NCI-H345 treated with DMSO at 0.1 percent for 48 hours (cell line): ENCODE measurements at regions not wholly inside any gene's neighbourhood (a gene's known extent, or its start where the extent isn't known, plus 50 kb on each side); places are given as distances from the start of the nearest gene placed in this dataset.

ENCODE experiments used
- DNase-seq: peaks from one replicate; lab custom pipeline; 2025; ENCODE audit not compliant: unreplicated experiment; lab: John Stamatoyannopoulos, UW

GRCh38 chr13:43983373-43983772 is 103.7 kb downstream of the LACC1 start:
- DNase-seq = no peak

- DNase-seq = no peak
Observed at GRCh38 chr13:43984292-43984691, 104.6 kb downstream of the LACC1 start.

- peak; percentile 3 for DNase-seq
Observed at GRCh38 chr13:43985422-43986072, 105.8 kb downstream of the LACC1 start.

- DNase-seq = peak; percentile 61
Observed at GRCh38 chr13:43986421-43986981, 106.8 kb downstream of the LACC1 start.

GRCh38 chr13:43988302-43988701 is 108.6 kb downstream of the LACC1 start:
- DNase-seq = no peak

- DNase-seq = no peak
Observed at GRCh38 chr13:43990021-43990420, 110.3 kb downstream of the LACC1 start.

- no peak for DNase-seq
Observed at GRCh38 chr13:43990829-43991228, 111.1 kb downstream of the LACC1 start.

- no peak for DNase-seq
Observed at GRCh38 chr13:43991773-43992201, 112.1 kb downstream of the LACC1 start.

- no peak for DNase-seq
Observed at GRCh38 chr13:43992211-43992610, 112.5 kb downstream of the LACC1 start.

GRCh38 chr13:43994999-43995859 is 115.5 kb downstream of the LACC1 start:
- DNase-seq = no peak

GRCh38 chr13:43996221-43996620 is 116.5 kb downstream of the LACC1 start:
- DNase-seq = no peak

- DNase-seq = no peak
Observed at GRCh38 chr13:44003481-44003880, 123.8 kb downstream of the LACC1 start.

GRCh38 chr13:44004878-44005277 is 125.2 kb downstream of the LACC1 start:
- DNase-seq = no peak

- no peak for DNase-seq
Observed at GRCh38 chr13:44007451-44007850, 127.7 kb downstream of the LACC1 start.

- no peak for DNase-seq
Observed at GRCh38 chr13:44011036-44011435, 131.3 kb downstream of the LACC1 start.

GRCh38 chr13:44012910-44013757 is 133.4 kb downstream of the LACC1 start:
- no peak for DNase-seq

GRCh38 chr13:44013758-44014291 is 134.1 kb downstream of the LACC1 start:
- DNase-seq = no peak

- no peak for DNase-seq
Observed at GRCh38 chr13:44014501-44014900, 134.8 kb downstream of the LACC1 start.

GRCh38 chr13:44015118-44015517 is 135.4 kb downstream of the LACC1 start:
- no peak for DNase-seq

GRCh38 chr13:44015811-44016210 is 136.1 kb downstream of the LACC1 start:
- no peak for DNase-seq

- no peak for DNase-seq
Observed at GRCh38 chr13:44017756-44018309, 138.1 kb downstream of the LACC1 start.
